ENCODE measurements at regions not wholly inside any gene's neighbourhood (a gene's known extent, or its start where the extent isn't known, plus 50 kb on each side); places are given as distances from the start of the nearest gene placed in this dataset.
"Not testable (repeated sequence)": the region's sequence is repeated elsewhere in the genome, so short reads cannot be mapped to it uniquely, and the experiment has no call there.

- H3K9me2 ChIP-seq (ENCODE audit: insufficient read depth, low read length), result no peaks in the 10 kb centered on the region
- H3K36me3 ChIP-seq (ENCODE audit: insufficient read depth, low read length), result no peaks in the 10 kb centered on the region
- no peak for TF ChIP-seq EZH2 (IDR thresholded peaks at IDR 0.05; ENCODE audit: borderline replicate concordance, insufficient read depth, low read length, poor library complexity, severe bottlenecking)
Observed at GRCh38 chr14:45798659-45799058, 545.7 kb upstream of the MIS18BP1 start.

GRCh38 chr14:45796006-45796405, 543.0 kb upstream of the MIS18BP1 start:
- not testable (repeated sequence) for H3K36me3 ChIP-seq (ENCODE audit: insufficient read depth, low read length); H3K9me3 ChIP-seq (ENCODE audit: low read length); H4K20me1 ChIP-seq (ENCODE audit: insufficient read depth); H2AFZ ChIP-seq (ENCODE audit: low read depth, low read length); H3K9ac ChIP-seq (ENCODE audit: low read length); H3K4me3 ChIP-seq (ENCODE audit: low read length); H3K4me2 ChIP-seq (ENCODE audit: low read length); H3K79me2 ChIP-seq (replicated peaks; ENCODE audit: insufficient read depth, low read length); H3K27me3 ChIP-seq (ENCODE audit: insufficient read depth, low read depth, low read length); H3F3A ChIP-seq (ENCODE audit: insufficient read depth, low read length, poor library complexity, severe bottlenecking); H3K27ac ChIP-seq (ENCODE audit: low read length); H3K9me2 ChIP-seq (ENCODE audit: insufficient read depth, low read length)

More at GRCh38 chr14:45798659-45799058, 545.7 kb upstream of the MIS18BP1 start:
- H3K79me2 ChIP-seq (replicated peaks; ENCODE audit: insufficient read depth, low read length), result no peaks in the 10 kb centered on the region
- H3K9ac ChIP-seq (ENCODE audit: low read length), result no peak overlapping the region
- H3K27me3 ChIP-seq (ENCODE audit: insufficient read depth, low read depth, low read length), result no peaks in the 10 kb centered on the region
- no peaks in the 10 kb centered on the region for H3F3A ChIP-seq (ENCODE audit: insufficient read depth, low read length, poor library complexity, severe bottlenecking)
- no peak overlapping the region for H3K4me2 ChIP-seq (ENCODE audit: low read length)
- no peak overlapping the region for H3K4me3 ChIP-seq (ENCODE audit: low read length)
- H4K20me1 ChIP-seq (ENCODE audit: insufficient read depth), result no peaks in the 10 kb centered on the region
- no peaks in the 10 kb centered on the region for H3K9me3 ChIP-seq (ENCODE audit: low read length)
- no peak overlapping the region for H2AFZ ChIP-seq (ENCODE audit: low read depth, low read length)
- H3K27ac ChIP-seq (ENCODE audit: low read length), result no peak overlapping the region

GRCh38 chr14:45793081-45793480, 540.1 kb upstream of the MIS18BP1 start:
- Histone ChIP-seq H3K9ac (ENCODE audit: low read length) (no peak overlapping the region), H3F3A (ENCODE audit: insufficient read depth, low read length, poor library complexity, severe bottlenecking) (no peaks in the 10 kb centered on the region), H3K9me3 (ENCODE audit: low read length) (peaks cover 3% of the 10 kb centered on the region), H2AFZ (ENCODE audit: low read depth, low read length) (no peak overlapping the region), H3K4me2 (ENCODE audit: low read length) (no peak overlapping the region), H3K27me3 (ENCODE audit: insufficient read depth, low read depth, low read length) (no peaks in the 10 kb centered on the region), H3K9me2 (ENCODE audit: insufficient read depth, low read length) (no peaks in the 10 kb centered on the region), H3K36me3 (ENCODE audit: insufficient read depth, low read length) (no peaks in the 10 kb centered on the region), H3K27ac (ENCODE audit: low read length) (no peak overlapping the region), H3K79me2 (replicated peaks; ENCODE audit: insufficient read depth, low read length) (no peaks in the 10 kb centered on the region), H4K20me1 (ENCODE audit: insufficient read depth) (no peaks in the 10 kb centered on the region), H3K4me3 (ENCODE audit: low read length) (no peak overlapping the region)
- no peak for TF ChIP-seq TAF1 (IDR thresholded peaks at IDR 0.05; ENCODE audit: low read depth)
- no peak for TF ChIP-seq RAD21 (conservative IDR thresholded peaks at IDR 0.05)
- TF ChIP-seq REST (IDR thresholded peaks at IDR 0.05; ENCODE audit: borderline replicate concordance), result no peak
- TF ChIP-seq EP300 (conservative IDR thresholded peaks at IDR 0.05; ENCODE audit: poor library complexity, severe bottlenecking), result no peak
- TF ChIP-seq CTCF (IDR thresholded peaks at IDR 0.05; ENCODE audit: poor library complexity, severe bottlenecking), result no peak
- no peak for TF ChIP-seq MXI1 (conservative IDR thresholded peaks at IDR 0.05; ENCODE audit: poor library complexity, severe bottlenecking)
- TF ChIP-seq EZH2 (IDR thresholded peaks at IDR 0.05; ENCODE audit: borderline replicate concordance, insufficient read depth, low read length, poor library complexity, severe bottlenecking), result no peak
- no peak for TF ChIP-seq SMC3 (conservative IDR thresholded peaks at IDR 0.05; ENCODE audit: poor library complexity)
- no peak for TF ChIP-seq POLR2AphosphoS5 (IDR thresholded peaks at IDR 0.05)

Measured in neural cell (in vitro differentiated cells).